HL-60 (cell line): ENCODE measurements at regions not wholly inside any gene's neighbourhood (a gene's known extent, or its start where the extent isn't known, plus 50 kb on each side); places are given as distances from the start of the nearest gene placed in this dataset.

Experiments used
- CTCF ChIP-seq: IDR thresholded peaks from one replicate; pipeline ENCODE4 v1.5.1; 2011; ENCODE audit warnings: low read length, control low read depth, inconsistent platforms; ENCODE audit not compliant: insufficient read depth
- GABPA ChIP-seq: IDR thresholded peaks from 2 replicates; pipeline ENCODE4 v1.6.1; 2012; ENCODE audit warnings: low read depth

GRCh38 chr3:174460831-174461230 is 398.3 kb upstream of the NAALADL2 start:
- no peak for TF ChIP-seq GABPA
- TF ChIP-seq CTCF, result no peak
